ENCODE measurements at regions not wholly inside any gene's neighbourhood (a gene's known extent, or its start where the extent isn't known, plus 50 kb on each side); places are given as distances from the start of the nearest gene placed in this dataset.

DNA sequence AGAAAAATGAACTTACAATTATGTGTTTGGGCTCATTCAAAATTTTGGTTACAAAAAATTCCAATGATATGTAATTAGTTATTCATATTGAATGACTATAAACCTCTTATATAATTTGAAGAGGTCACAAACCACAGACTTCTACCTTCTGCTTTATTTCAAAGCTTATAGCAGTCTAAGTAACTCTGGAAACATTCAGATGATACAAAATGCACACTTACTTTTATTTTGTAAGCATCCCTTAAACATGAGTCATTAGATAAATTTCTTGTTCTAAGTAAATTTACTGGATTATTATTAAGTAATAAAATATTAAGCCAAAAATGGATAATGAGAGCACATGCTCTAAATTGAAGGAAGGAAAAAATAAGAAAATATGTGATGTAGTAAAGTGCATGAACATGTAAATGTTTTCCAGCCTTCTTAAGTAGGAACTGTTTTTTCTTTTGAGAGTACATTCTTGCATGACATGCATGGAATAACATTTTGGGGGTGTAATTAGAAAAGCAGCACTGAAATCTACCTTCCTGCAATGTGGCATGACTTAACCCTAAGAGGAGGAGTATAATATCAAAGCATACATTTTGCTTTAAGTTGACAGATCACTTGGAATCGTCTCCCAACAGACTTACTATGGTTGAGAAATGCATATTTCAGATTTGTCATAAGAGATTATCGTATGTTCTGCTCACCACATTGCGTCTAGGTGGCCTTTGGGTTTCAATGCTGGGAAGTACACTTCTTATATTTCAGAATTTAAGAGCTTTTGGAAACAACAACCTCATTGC, 372.7 kb upstream of the HSF2 start:
- Histone ChIP-seq H3K9me2 (ENCODE audit: insufficient read depth, low read length) (no peaks in the 10 kb centered on the region), H3K9ac (ENCODE audit: low read length) (no peak overlapping the region), H2AFZ (ENCODE audit: low read depth, low read length) (no peak overlapping the region), H3K9me3 (ENCODE audit: low read length) (no peaks in the 10 kb centered on the region), H3K79me2 (replicated peaks; ENCODE audit: insufficient read depth, low read length) (no peaks in the 10 kb centered on the region), H3K4me2 (ENCODE audit: low read length) (no peak overlapping the region), H3K27ac (ENCODE audit: low read length) (no peak overlapping the region), H3K36me3 (ENCODE audit: insufficient read depth, low read length) (no peaks in the 10 kb centered on the region), H4K20me1 (ENCODE audit: insufficient read depth) (no peaks in the 10 kb centered on the region), H3F3A (ENCODE audit: insufficient read depth, low read length, poor library complexity, severe bottlenecking) (no peaks in the 10 kb centered on the region), H3K27me3 (ENCODE audit: insufficient read depth, low read depth, low read length) (no peaks in the 10 kb centered on the region), H3K4me3 (ENCODE audit: low read length) (no peak overlapping the region)
- TF ChIP-seq MXI1 (conservative IDR thresholded peaks at IDR 0.05; ENCODE audit: poor library complexity, severe bottlenecking) (no peak), POLR2AphosphoS5 (IDR thresholded peaks at IDR 0.05) (no peak)
- TF ChIP-seq, protein P1, sequence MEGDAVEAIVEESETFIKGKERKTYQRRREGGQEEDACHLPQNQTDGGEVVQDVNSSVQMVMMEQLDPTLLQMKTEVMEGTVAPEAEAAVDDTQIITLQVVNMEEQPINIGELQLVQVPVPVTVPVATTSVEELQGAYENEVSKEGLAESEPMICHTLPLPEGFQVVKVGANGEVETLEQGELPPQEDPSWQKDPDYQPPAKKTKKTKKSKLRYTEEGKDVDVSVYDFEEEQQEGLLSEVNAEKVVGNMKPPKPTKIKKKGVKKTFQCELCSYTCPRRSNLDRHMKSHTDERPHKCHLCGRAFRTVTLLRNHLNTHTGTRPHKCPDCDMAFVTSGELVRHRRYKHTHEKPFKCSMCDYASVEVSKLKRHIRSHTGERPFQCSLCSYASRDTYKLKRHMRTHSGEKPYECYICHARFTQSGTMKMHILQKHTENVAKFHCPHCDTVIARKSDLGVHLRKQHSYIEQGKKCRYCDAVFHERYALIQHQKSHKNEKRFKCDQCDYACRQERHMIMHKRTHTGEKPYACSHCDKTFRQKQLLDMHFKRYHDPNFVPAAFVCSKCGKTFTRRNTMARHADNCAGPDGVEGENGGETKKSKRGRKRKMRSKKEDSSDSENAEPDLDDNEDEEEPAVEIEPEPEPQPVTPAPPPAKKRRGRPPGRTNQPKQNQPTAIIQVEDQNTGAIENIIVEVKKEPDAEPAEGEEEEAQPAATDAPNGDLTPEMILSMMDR (IDR thresholded peaks at IDR 0.05; ENCODE audit: poor library complexity, severe bottlenecking), result no peak

DNA sequence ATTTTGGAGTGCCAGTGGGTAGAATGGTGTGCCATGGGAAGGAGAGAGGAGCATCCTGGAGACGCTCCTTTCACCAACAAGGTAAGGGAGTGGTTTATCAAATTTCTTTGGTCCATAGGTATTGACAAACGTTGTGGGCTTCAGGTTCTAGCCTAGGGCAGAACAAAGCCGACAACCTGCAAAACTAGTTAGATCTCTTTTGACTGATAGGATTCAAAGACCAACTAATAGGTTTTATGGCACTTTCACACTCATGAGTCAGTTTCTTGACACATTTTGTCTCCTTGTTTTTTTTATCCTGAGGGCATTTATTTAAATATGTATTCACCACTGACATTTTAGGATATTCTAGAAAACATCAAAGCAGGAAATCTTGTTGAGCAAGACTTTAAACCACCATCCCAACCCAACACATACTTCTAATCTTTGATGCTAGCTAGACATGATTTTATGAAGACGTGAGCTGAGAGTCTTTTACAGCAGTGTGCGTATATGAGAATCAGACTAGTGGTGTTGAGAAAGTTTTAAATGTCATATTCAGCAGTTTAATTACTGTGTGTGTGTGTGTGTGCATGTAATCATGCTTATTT, 370.4 kb upstream of the HSF2 start:
- no peak overlapping the region for H3K4me3 ChIP-seq (ENCODE audit: low read length)
- no peaks in the 10 kb centered on the region for H3K36me3 ChIP-seq (ENCODE audit: insufficient read depth, low read length)
- H3K27ac ChIP-seq (ENCODE audit: low read length), result no peak overlapping the region
- no peaks in the 10 kb centered on the region for H3F3A ChIP-seq (ENCODE audit: insufficient read depth, low read length, poor library complexity, severe bottlenecking)
- H3K9me2 ChIP-seq (ENCODE audit: insufficient read depth, low read length), result no peaks in the 10 kb centered on the region
- no peak for TF ChIP-seq POLR2AphosphoS5 (IDR thresholded peaks at IDR 0.05)
- TF ChIP-seq TAF1 (IDR thresholded peaks at IDR 0.05; ENCODE audit: low read depth), result no peak
- TF ChIP-seq, protein P2, sequence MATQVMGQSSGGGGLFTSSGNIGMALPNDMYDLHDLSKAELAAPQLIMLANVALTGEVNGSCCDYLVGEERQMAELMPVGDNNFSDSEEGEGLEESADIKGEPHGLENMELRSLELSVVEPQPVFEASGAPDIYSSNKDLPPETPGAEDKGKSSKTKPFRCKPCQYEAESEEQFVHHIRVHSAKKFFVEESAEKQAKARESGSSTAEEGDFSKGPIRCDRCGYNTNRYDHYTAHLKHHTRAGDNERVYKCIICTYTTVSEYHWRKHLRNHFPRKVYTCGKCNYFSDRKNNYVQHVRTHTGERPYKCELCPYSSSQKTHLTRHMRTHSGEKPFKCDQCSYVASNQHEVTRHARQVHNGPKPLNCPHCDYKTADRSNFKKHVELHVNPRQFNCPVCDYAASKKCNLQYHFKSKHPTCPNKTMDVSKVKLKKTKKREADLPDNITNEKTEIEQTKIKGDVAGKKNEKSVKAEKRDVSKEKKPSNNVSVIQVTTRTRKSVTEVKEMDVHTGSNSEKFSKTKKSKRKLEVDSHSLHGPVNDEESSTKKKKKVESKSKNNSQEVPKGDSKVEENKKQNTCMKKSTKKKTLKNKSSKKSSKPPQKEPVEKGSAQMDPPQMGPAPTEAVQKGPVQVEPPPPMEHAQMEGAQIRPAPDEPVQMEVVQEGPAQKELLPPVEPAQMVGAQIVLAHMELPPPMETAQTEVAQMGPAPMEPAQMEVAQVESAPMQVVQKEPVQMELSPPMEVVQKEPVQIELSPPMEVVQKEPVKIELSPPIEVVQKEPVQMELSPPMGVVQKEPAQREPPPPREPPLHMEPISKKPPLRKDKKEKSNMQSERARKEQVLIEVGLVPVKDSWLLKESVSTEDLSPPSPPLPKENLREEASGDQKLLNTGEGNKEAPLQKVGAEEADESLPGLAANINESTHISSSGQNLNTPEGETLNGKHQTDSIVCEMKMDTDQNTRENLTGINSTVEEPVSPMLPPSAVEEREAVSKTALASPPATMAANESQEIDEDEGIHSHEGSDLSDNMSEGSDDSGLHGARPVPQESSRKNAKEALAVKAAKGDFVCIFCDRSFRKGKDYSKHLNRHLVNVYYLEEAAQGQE (IDR thresholded peaks at IDR 0.05; ENCODE audit: borderline replicate concordance), result no peak
- TF ChIP-seq RAD21 (conservative IDR thresholded peaks at IDR 0.05), result no peak
- no peak for TF ChIP-seq SMC3 (conservative IDR thresholded peaks at IDR 0.05; ENCODE audit: poor library complexity)
- H3K4me2 ChIP-seq (ENCODE audit: low read length), result no peak overlapping the region
- H4K20me1 ChIP-seq (ENCODE audit: insufficient read depth), result no peaks in the 10 kb centered on the region
- H3K9me3 ChIP-seq (ENCODE audit: low read length), result no peaks in the 10 kb centered on the region
- H3K79me2 ChIP-seq (replicated peaks; ENCODE audit: insufficient read depth, low read length), result no peaks in the 10 kb centered on the region
- H3K27me3 ChIP-seq (ENCODE audit: insufficient read depth, low read depth, low read length), result no peaks in the 10 kb centered on the region
- H3K9ac ChIP-seq (ENCODE audit: low read length), result no peak overlapping the region
- H2AFZ ChIP-seq (ENCODE audit: low read depth, low read length), result no peak overlapping the region
